ENCODE measurements at regions not wholly inside any gene's neighbourhood (a gene's known extent, or its start where the extent isn't known, plus 50 kb on each side); places are given as distances from the start of the nearest gene placed in this dataset.

DNA sequence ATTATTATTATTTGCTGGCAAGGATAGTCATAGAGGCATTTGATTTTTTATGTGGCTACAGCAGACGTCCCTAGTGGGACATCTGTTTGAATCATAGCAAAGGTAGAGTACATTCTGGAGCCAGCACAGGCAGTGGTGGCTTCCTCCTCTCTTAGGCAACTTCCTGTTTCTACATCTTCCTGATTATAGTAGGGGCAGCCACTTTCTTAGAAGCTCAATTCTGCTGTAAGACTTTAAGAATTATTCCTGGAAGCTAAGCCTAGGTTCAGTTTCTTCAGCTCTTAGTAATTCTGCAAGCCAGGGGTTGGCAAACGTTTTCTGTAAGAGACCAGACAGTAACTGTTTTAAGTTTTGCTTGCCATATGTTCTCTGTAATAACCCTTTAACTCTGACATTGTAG lies 129.3 kb upstream of the TENM4 start:
- DNase-seq: peak; percentile 99

DNA sequence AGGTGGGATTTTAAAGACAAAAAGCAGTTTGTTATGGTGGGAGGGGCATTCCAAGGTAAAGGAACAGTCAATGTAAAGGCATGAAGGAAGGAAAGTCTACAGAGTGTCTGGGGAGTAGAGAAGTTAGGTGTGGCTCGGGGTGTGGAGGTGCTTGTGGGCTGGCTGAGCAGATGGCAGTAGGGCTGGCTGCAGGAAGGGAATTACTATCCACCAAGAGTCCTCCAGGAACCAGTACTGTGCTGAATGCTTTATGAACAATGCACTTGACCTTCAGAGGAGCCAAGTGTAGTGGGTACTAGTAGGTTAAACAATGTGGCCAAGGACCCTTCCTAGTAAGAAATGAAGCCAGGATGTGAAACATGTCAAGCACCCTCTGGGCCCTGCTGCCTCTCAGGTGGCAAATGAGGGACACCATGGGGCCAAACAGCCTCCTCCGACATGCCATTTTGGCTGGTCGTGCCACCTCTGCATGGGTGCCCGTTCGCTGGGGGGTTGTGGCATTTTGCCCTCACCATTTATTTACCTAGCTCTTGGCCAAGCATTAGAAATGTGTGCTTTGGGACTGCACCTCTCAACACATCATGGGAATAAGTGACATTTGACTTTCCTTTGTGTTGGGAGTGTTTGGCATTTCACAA lies 123.6 kb upstream of the TENM4 start:
- DNase-seq: no peak

DNA sequence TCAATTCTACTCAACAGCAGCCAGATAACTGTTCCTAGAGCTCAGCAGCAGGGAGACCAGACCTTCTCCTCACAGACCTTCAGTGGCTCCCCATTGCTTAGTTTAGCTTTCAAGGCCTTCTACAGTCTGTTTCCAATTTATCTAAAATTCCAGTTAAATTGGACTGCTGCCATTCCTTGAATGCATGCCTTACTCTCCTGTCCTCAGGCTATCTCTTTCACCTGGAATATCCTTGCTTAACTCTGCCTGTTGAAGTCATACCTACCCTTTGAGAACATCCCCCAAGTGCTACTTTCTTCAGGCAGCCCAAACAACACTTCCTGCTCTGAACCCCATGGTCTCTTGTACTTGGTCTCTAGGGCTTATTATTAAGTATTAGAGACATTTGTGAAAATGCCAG lies 120.7 kb upstream of the TENM4 start:
- no peak for DNase-seq

DNA sequence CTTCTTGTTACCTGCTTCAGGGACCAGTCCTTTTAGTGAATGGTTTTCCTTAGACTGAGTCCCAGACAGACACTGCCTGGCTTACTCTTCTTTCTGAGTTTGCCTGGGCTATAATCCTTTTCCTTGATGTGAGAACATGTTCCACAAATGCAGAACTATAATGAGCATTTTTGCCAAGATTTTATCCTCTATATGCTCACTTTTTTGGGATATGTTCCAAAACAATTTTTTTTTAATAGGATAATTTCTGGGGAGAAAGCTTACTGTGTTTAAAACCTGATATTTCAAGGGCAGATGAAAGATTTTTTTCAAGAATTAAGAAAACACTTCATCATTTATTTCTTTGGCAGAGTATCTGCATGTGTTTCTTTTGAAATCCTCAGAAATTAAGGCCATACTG lies 110.0 kb upstream of the TENM4 start:
- no peak for DNase-seq

DNA sequence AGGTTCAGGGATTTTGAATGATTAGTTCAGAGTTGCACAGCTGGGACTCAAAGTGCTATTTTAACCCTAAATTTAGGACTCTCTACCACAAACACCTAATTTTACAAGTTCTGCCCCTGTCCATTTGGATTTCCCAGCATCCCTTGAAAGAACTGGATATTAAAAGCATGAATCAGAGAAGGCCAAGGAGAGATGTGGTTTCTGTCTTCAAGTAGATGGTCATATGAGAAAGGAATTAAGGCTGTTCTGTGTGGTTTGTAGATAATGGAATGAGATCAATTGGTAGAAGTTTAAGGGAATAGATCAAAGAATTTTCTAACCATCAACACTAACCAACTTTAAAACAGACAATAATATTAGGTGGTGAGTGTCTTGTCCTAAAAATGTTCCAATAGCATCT lies 106.4 kb upstream of the TENM4 start:
- no peak for DNase-seq

DNA sequence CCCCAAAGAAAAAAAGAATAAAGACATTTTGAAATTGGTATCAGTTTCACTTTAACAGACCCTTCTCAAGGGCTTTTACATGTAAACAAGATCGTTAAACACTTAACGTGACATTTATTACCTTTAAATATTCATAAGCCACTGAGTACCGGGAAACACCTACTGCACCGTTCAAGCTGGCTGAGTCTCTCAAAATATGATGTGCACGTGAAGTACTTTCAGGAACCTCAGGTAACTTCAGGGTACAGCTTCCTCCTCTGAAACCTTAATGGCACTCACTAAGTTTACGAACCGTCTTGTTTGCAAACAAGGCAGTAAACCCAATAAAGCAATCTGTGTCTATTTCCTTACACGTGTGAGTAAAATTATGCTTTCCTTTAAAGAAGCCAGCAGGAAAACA lies 105.5 kb upstream of the TENM4 start:
- no peak for DNase-seq

DNA sequence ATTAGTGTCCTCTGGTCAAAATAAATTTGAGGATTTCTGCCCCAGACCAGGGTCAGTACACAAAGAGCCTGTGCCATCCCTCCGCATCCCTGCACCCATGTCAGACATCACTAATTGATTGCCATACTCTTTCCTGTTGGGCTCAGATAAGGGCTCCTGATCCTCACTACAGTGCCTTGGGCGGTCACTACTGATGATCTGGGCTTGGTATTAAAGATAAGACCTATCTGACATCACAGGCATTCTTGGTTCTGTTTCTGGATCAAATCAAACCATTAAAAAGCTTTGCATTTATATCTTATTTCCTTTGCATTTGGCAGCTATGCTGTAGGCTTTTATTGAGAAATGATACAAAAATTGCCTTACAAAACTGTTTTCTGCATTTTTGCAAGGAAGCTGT lies 103.5 kb upstream of the TENM4 start:
- DNase-seq: no peak

DNA sequence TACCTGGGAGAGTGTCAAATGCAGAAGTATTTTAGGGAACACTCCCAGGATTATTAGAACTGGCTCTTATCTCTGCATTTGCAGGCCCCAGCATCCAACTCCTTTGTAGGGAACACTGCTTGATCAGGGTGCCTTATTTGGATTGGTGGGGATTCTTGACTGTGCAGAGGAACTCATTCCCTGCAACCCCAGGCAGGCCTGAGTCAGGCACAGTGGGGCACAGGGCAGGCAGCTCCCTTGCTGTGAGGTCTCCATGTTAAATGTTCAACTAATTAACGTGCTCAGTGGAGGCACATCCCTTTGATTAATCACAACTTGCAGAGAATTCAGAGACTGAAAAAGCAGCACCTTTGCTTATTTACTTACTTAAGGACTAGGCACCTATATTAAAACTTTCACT lies 102.3 kb upstream of the TENM4 start:
- no peak for DNase-seq

DNA sequence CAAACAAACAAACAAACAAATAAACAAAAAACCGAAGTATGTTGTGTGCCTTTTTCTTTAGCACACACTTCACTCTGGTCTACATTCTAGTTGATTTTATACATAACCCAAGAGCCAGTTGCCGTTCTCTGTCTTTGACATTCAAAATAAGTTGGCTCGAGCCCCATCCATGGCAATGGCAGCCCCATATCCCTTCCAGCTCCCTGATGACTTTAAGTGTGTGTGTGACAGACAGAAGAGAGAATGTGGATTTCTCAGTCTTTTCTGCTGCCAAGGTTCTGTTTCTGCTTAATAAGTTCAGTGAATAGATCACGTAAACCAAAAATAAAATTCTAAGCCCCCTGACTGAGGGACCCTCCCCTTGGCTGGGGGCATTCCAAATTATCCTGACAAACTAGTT lies 100.6 kb upstream of the TENM4 start:
- DNase-seq: no peak

DNA sequence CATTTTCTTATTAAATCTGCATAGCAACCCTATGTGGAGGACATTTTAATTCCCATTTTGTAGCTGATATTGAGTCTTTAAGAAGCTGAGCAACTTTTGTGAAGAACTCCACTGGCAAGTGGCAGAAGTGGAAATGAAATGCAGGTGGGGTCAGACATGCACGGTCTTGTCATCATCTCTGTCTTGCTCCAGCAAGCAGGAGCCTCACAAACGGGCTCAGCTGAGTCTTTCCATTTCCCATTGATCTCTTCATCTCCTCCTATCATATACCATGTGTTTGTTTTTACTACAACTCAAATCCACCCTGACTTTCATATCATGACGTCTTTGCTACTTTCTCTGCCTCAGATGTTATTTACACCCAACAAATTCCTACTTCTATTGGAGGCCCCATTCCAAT lies 97.9 kb upstream of the TENM4 start:
- DNase-seq: no peak

DNA sequence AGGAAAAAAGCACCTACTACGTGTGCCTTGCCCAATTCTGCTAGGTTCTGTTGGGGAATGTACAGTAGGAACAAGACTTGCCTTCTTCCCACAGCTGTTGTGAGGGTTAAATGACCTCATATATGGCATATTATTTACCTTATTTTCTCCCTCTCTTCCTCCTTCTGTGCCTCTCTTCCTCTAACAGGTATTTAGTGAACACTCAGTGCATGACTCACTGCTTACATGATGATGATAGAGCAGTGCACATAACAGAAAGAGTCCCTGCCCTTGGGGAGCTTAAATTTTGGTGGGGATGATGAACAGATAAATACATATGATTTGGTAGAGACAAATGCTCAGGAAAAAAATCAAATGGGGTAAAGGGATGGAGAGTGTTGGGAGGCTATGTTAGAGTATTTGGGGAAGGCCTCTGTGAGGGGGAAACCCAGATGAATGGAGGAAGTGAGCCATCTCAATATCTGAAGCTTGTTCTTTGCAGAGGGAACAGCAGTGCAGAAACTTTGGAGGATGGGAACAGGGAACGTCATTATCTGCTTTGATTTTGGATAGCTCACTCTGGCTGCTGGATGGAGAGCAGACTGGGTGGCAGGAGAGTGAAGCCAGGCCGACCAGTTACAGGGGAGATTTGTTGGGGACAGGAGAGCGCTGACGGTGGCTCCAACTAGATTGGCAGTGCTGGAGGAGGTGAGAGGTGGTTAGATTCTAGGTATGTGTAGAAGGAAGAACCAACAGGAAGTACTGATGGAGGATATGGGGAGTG lies 95.5 kb upstream of the TENM4 start:
- DNase-seq: no peak

DNA sequence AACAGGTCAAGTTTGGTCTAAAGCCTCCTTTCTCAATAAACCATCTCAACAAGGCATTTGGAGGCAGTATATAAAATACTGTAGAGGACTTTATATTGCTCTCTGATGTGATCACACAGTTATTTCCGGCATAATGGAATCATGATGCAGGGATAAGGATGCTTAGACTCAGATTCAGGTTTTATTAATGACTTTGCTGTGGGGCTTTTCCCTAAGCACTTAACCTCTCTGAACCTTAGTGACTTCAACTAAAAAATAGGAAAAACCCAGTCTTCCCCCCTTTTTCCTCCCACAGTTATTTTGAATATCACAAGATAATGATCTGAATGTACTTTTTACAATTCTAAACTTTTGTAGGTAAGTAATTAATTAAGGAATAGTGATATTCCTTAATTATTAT lies 94.8 kb upstream of the TENM4 start:
- DNase-seq: no peak

DNA sequence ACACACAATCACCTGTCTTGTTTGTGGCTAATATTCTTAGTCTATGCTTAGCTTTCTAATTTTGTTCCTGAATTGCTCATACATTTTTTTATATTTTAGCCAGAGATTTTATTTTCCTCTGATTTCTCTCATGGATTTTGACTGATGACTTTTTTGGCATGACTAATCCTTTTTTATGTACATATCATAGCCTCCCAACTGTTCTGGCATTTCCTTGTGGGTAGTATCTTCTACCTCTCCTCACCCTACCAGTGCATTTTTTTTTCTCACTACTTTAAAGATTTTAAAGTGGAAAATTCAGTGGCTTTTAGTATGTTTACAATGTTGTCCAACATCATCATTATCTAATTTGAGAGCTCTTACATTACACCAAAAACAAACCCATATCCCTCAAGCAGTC lies 84.4 kb upstream of the TENM4 start:
- no peak for DNase-seq

DNA sequence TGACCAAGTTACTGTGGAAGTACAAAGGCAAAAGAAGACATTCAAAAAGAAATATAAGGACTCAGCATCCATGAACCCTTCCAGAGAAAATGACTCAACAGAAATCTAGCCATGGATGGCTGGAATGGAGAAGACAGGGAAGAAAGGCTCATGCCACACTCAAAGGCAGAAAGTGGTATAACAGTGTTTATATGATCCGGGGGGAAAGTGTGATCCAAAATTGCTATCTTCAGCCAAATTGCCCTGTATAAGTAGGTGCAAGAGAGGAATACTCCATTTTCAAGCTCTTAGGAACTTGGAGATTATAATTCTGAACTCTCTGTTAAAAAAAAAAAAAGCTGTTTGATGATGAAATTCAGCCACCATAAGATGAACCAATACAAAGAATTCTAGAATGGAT lies 81.8 kb upstream of the TENM4 start:
- no peak for DNase-seq

DNA sequence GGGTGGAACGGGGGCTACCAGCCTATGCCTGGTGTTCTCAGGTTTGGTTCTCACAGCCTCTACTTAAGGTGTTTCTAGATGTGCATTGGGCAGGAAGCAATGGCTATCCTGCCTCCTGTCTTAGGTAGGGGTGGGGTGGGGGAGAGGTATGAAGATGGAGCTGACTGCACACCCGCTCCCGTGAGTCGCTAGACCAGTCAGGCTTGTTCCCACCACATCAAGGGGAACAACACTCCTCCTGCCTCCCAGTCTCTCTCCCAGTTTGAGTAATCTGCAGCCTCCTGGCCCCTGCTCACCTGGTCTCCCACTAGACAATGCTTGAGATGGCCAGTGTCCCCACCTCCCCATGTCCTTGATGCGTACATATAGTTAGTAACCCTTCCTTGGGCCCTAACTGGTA lies 79.3 kb upstream of the TENM4 start:
- DNase-seq: no peak

DNA sequence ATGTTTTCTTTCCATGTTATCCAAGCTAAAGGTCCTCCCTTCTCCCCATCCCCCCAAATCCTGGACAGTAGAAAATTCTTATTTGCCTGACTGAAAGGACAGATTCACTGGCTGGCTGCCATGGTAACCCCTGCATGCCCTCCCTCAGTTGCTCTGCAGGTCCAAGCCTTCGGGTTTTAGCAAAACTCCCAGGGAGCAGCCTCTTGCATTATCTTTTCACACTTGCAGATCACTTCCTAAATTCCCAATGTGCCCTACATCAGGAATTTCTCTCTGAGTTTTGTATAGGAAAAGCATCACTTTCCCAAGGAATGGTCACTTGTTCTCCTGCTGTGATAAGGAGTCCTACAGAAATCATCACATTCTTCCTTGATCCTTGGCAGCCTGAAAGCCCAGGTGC lies 75.0 kb upstream of the TENM4 start:
- no peak for DNase-seq

DNA sequence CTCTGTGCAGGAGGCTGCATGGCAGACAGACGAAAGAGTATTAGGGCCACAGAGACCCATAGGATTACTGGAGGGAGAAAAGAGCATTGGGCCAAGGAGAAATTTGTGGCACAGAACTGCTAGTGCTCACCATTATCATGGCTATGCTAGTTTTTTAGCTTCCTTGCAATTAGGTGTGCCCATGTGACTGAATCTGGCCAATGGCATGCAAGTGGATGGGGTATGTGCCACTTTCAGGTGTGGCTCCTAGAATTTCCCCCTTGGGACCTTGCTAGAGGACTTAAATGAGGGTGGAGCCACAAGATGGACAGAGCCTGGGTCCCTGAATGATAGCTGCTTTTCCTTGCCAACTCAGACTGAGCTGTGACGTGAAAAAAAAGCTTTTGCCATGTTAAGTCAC lies 73.9 kb upstream of the TENM4 start:
- no peak for DNase-seq

DNA sequence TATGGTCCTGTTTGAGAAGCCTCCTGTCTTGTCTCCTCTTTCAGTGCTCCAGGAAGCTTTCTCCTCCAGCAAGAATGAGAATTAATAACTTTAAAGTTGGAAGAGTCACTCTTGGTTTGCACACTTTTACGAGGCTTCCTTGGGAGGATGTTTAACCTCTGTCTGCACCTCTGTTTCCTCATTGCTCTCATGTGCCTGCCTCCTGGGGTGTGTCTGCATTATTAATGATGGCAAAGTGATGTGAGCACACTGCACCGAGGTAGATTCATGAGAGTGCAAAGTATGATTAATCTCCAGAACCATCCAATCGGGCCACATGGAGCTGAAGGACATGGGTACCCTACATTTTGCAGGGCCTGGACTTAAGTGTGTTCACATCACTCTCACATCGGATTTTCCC lies 73.5 kb upstream of the TENM4 start:
- no peak for DNase-seq

DNA sequence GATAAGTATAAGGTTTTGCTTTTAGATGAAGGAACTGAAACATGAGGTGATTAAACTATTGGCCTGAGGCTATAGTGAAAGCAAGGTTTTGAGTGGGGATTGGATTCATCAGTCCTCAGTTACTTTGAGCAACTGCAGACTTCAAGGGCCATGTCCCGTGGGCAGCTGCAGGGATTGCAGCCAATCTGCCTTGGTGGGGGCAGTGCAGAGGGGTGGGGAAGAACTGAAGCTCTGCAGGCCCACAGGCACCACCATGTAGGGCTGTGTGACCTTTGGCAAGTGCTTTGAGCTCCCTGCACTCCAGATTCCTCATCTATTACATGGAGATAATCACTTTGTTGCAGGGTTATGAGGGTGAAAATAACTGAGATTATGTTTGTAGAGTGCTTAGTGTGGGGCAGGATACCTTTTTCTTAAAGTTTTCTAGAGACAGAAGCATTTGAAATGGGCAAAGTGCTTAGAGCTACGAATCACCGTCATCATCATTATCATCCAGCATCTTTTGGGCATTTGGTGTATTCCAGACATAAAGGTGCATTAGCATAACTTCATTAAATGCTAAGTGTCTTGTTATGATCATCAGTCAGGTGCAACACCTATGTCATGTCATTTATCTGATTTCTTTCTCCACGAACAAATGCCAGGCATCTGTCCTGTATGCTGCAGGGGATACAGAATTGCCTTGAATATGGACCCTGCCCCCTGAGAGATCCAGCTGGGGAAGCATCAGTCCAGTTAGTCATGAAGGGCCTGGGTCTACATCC lies 72.1 kb upstream of the TENM4 start:
- DNase-seq: no peak

DNA sequence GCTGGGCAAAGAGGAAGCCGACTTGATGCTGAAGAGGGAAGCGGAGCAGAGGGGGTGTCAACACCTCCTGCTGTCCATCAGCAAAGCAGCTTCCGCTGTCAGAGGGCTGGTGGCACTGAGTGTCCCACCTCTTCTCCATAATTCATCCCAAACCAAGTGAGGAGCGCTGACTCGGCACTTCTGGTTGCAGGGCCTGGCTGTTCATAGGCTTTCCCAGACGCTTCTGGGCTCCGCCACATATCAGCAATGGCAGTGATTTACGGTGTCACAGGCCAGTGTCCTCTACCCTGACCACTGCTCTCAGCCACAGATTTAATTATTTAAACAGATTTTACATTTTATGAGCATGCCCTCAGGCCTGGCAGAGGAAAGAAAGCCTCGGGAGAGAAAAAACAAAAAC lies 70.1 kb upstream of the TENM4 start:
- no peak for DNase-seq

DNA sequence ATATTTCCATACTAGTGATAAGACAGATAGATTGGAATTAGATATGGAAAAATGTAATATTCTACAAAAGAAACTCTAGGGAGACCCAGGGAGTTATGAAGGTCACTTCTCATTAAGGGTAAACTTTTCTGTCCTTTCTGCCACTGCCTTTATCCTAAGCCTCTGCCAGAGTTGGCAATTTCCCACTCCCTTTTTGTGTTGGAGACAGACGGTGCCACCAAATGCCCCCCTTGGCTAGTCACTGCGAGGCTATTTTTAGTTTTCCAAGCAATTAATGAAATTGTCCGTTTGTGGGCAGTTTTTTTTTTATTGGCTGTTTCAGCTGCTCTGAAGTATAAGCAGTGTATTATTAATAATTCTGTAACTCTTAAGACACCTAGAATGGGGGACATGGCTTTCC lies 67.6 kb upstream of the TENM4 start:
- no peak for DNase-seq

DNA sequence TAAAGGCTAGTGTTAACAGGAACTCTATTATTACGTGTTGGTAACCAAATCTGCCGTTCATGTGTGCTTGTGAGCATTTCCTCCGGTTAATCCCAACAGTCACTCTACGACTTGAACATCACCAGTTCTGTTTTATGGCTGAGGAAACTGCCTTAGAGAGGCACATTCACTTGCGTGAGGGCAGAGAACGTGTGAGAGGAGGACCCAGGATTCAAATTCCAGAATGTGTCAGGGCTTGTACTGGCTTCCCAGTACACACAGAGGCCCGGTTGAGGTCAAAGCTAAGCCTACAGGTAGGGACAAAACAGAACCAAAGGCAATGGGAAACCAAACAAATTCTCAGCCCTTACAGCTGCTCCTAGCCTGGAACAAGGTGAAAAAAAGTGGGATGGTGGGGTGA lies 66.9 kb upstream of the TENM4 start:
- DNase-seq: no peak

DNA sequence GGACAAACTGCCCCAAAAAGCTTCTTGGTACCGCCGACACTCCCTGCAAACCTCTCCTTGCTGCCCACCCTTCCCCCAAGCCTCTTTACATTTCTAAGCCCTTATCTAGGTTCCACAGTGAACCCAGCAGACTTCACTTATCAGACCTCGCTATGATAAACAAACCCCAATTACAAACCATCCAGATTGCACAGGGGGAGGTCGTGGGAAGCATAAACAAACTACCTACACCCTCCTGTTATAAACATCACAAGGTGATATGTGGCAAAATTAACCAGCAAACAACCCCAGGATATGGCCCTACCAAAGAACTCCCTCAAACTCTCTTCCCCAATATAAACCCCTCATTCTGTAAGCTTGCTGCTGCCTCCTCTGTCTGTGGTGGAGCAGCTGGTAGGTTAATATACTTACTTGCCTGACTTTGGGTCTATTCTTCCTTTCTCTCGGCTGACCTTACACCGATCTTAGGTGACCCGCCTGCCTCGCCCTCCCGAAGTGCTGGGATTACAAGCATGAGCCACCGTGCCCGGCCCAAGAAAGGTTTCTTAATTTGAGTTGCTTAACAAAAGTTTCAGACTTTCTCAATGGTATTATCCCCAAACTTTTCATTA lies 66.0 kb upstream of the TENM4 start:
- no peak for DNase-seq

DNA sequence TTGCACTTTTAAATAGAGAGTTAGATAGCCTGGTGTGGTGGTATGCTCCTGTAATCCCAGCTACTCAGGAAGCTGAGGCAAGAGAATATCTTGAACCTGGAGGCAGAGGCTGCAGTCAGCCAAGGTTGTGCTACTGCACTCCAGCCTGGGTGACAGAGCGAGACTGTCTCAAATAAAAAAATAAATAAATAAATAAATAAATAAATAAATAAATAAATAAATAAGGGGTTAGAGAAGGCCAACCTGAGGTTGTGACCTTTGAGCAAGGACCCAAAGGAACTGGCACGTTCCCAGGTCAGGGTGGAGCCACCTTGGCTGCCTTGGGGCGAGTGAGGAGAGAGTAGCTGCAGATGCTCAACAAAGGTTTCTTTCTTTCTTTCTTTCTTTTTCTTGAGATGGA lies 65.3 kb upstream of the TENM4 start:
- no peak for DNase-seq
